G401 (cell line): ENCODE measurements at regions not wholly inside any gene's neighbourhood (a gene's known extent, or its start where the extent isn't known, plus 50 kb on each side); places are given as distances from the start of the nearest gene placed in this dataset.

ENCODE experiments used
- DNase-seq: peaks from one replicate; pipeline ENCODE4 v3.0.0-alpha.2; 2015; ENCODE audit warnings: low spot score
- in situ Hi-C: cut with HindIII; loops from 2 replicates; pipeline ENCODE4 v1.10.0; 2016; ENCODE audit warnings: low sequenced_read_pairs, mixed read lengths

GRCh38 chr3:178289544-178290160, 246.6 kb upstream of the KCNMB2 start:
- in situ Hi-C loops: no loop called here
- DNase-seq: peak; percentile 44

- in situ Hi-C loops: no loop called here
- DNase-seq: peak; percentile 89
Observed at GRCh38 chr3:178291574-178292370, 244.5 kb upstream of the KCNMB2 start.

DNA sequence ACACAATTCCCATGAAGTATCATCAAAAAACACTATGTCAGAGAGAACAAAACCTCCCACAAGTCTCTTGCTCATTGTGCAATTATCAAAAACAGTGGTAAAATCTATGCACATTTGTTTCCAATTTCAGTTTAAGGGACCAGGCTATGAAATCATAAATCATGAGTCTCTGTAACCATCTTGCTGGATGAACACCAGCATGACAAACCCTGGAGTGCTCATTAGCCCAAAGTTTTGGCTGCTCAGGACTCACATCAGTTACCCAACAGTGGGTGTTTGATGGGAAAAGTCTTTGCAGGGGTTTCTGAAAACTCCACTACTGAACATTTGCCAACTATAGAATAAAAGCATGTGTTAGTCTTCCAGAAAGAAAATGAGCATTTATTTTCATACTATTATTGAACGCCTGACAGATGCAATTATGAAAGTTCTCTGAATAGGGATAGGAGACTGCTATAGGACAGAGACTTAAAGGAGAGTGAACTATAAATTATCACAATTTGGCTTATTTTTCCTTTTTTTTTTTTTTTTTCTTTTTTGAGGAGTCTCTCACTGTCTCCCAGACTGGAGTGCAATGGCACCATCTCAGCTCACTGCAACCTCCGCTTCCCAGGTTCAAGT, 240.8 kb upstream of the KCNMB2 start:
- in situ Hi-C loops: no loop called here
- no peak for DNase-seq

DNA sequence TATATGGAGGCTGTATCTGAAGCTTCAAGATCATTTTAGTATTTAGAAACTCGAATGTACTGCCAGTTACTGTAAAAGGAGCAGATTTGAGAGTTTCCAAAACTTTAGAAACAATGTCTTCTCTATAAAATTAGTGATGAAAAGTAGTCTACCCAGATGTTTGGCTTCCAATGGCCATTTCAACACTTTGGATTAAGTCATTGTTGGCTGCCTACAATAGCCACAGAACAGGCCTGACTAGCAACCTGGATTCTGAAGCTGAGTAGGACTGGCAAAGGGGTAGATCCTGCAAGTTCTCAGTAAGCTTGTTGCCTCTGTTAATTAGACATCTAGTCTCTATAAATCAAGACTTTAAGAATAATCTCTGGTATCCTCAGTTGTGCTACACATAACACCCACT, 239.0 kb upstream of the KCNMB2 start:
- in situ Hi-C loops: no loop called here

GRCh38 chr3:178297740-178298139, 238.5 kb upstream of the KCNMB2 start:
- in situ Hi-C loops: no loop called here
- DNase-seq: no peak

More for the DNA sequence above, 239.0 kb upstream of the KCNMB2 start:
- no peak for DNase-seq

GRCh38 chr3:178300441-178300959, 235.7 kb upstream of the KCNMB2 start:
- no peak for DNase-seq
- in situ Hi-C loops: no loop called here

DNA sequence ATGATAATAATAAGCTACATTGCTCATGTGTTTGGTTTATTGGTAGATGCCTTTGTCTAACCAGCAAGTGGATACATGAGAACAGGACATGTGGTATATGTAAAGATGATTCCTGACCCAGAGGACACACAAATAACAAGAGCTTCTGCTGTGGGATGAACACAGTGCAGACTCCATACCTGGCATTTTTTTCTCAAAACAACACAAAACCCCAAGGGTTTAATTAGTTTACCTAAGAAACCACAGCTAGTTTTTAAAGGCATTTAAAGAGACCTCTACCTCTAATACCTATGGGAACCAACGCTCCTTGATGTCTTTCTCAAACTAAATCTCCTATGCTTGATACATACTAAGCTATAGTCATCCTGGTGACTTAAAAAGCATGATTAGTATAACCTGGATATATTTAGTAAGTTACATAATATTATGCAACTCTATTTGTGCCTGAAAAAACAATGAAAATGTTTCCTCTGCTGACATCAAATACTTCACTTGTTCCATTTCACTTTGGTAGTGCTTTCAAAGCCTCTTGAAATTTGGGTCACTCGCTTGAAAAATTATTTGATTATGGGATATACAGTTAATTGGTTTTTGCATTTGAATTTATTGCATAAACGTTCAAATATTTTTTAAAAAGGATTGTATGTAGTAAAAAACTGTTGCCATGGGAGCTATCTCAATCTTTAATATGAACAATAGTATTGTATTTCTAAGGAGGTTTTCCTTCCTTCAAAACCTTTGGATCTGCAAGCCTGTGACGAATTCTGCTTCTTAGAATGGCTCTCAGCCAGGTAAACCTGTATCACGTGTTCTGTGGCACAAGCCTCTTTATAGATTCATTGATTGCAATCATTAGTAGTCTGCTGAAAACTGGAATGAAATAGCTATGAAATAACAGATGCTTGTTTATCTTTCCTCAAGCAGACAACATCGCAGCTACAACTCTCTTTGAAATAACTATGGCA, 233.0 kb upstream of the KCNMB2 start:
- in situ Hi-C loops: no loop called here
- DNase-seq: no peak

DNA sequence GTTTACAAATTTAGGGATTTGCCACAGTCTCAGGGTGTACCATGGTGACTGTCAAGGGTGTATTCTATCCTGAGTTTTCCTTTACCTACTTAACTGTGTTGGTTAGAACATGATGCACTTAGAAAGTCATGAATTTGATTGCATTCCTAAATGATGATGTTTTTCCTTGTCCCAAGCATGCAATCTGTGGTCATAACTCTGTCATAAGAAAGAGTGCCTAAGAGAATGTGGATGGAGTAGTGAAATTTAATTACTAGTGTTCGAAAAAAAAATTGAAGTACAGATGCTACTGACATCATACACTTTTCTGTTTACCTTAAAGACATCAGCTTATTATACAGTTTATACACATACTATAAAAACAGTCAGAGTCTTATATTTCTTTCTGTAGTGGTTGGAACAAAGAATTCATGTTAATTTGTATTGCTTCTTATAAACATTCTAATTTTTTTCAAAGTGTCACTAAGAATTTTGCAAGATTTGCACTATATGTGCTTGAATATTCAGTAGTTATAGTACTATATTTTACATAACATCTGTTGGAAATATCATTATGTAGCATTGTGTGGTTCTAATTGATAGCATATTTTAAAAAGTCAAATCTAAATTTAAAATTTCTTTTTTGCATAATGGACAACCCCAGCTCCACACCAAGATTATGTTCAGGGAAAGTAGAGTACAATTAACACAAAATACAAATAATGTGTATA, 231.3 kb upstream of the KCNMB2 start:
- in situ Hi-C loops: no loop called here
- no peak for DNase-seq

DNA sequence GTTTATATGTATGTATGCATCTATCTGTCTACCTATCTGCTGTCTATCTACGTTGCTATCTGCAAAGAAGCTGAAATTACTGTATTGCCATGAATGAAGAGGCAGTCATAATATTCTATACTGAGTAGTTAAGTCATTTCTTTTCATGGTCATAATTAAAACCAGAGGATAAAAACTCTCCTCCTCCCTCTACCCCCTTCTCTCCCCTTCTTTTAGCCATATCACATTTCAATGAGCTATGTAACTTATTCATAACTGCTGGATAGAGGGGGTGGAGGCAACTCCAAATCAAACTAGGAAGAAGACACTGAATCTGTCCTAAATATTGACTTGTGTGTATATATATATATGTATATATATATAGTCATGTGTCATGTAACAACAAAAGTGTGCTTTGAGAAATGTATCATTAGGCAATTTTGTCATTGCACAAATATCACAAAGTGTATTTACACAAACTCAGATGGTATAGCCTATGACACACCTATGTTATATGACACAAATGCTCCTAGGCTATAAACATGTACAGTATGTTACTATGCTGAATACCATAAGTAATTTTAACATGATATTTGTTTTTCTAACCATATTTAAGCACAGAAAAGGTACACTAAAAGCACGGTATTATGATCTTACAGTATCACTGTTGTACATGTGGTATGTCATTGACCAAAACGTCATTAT, 229.7 kb upstream of the KCNMB2 start:
- in situ Hi-C loops: no loop called here
- DNase-seq: no peak

DNA sequence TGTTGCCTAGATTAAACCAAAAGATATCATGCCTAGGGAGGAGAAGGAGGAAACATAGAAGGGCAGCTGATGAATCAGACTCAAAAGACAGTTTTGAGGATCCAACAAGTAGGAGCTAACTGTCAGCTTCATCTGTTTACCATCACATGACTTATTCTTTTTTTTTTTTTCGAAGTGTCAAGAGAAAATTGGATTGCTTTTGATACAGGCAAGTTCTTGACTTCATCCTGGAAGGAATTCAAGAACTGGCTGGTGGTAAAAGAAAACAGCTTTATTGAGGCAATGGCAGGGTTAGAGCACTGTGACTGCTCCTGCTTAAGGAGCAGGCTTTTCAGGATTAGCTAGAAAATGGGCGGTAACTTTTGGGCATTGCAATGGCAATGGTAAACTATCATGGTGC, 227.5 kb upstream of the KCNMB2 start:
- in situ Hi-C loops: no loop called here
- no peak for DNase-seq

DNA sequence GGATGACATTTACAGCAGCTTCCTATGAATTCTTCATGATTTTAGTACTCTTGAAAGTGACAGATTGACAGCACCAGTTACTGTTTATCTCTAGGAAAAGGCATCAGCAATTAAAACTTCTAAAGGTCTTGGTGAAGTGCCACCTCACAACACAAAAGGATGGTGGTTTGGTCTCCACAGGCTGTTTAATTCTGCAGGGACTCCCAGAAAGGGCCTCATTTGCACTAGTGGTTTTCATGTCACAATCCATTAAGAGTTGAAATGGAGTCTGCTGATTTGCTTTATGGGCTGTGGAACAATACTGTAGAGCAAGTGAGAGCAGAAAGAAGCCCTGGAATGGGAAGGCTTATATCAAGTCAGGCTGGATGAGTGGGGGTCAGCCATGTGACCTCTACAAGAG, 225.3 kb upstream of the KCNMB2 start:
- in situ Hi-C loops: no loop called here
- DNase-seq: no peak

DNA sequence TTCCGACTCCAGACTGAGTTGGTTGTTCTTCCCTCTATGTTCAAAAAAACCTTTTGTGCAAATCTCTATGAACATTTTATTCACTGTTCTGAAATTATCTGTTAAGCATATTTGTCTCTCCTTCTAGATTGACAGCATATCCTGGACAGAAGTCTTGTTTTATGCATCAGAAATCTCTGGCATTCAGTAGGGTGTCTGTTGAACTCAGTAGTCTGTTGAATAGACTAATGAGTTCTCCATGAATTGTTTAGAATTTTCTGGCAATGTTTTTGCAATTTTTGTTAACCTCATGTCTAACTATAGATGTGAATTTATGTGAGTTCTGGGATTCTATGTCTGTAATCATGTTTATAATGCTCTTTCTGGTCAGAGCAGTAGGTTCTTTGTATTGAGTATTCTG, 222.5 kb upstream of the KCNMB2 start:
- in situ Hi-C loops: no loop called here
- no peak for DNase-seq

DNA sequence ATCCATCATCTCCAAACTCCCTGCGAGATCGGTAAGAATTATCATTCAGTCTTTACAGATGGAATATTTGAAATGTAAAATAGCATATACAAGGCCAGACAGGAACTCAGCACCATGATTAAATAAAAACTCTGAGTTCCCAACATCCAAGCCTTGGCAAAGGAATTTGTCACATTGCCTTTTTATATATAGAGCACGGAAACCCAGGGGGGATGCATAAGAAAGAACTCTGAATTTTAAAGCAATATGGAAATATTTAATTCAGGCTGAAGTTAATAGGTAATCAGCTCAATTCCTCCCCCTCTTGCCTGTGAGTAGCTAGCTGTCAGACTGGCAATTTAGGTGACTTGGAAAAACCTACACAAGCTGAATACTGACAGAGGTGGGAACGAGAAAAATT, 217.9 kb upstream of the KCNMB2 start:
- in situ Hi-C loops: no loop called here
- DNase-seq: no peak

DNA sequence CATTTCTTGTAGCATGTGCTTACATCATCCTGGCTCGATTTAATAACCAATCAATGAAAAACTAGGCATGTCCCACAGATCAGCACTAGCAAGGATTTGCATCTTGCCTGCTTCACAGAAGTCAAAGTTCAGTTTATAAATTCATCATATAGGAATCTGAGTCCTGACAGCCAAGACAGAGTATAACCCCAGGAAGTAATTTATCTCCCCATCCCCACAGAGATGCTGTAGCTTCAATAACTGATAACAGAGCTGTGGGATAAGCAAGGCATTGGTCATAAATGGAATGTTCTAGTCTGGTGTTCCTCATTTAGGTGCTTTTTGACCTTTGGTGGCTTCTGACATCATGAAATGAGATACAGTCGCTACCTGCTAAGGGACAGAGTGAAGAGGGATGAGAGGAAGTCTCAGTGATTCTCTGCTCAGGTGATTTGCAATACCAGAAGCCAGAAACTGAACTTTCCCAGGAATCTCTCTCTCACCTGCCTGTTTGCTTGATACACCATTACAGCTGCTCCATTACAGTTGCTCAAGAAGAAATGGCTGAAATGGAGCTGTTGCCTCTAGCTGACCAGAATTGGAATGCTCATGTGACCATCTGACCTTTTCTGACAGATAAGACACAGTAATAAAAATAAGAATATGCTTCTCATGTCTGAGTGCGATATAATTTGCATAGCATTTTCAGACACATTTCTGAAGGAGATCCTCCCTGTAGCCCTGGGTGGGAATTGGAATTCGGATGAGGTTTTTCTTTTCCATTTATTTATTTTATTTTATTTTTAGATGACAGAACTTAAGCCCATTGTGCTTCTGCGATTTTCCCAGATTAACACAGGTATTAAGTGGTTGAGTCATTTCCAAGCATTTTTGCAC, 217.1 kb upstream of the KCNMB2 start:
- DNase-seq: no peak
- in situ Hi-C loops: no loop called here

DNA sequence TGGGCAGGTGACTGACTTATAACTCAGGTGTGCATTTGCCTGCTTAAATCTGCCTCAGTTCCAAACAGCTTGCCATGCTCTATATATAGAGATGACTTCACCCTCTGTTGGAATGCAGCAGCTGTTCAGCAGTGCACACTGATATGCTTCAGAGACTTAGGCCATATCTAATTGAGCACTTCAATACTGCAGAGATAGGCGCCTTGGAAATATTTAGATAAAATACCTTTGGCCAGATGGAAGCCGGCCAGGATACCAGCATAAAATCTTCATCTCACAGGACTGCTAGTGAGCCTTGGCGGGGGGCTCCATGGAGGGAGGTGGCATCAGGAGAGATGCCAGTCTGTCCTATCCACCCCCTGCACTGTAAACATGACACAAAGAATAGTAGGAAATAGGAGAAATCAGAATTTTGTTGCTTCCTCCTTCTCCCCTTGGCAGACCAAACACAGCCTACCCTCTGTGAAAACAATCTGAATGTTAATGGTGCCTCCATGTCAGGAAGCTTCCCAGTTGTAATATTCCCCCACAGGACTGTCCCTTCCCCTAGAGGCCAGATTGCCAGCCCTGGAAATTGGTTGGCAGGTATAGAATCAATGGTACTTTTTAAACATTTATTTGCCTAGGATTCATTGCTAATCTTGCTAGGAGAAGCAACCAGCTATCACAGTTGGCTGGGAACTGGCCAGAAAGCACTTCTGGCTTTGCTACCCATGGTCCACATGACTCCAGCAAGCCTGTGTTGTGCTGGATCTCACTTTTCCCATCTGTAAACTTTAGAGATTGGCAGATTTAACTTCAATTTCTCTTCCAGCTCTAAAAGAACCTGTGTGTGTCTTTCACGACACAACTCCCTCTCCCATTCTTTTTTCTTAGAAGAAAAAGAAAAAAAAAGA, 215.5 kb upstream of the KCNMB2 start:
- peak; percentile 93 for DNase-seq
- in situ Hi-C loops: no loop called here

GRCh38 chr3:178324356-178324755, 211.9 kb upstream of the KCNMB2 start:
- no peak for DNase-seq
- in situ Hi-C loops: no loop called here
